ENCODE measurements at regions not wholly inside any gene's neighbourhood (a gene's known extent, or its start where the extent isn't known, plus 50 kb on each side); places are given as distances from the start of the nearest gene placed in this dataset.

DNA sequence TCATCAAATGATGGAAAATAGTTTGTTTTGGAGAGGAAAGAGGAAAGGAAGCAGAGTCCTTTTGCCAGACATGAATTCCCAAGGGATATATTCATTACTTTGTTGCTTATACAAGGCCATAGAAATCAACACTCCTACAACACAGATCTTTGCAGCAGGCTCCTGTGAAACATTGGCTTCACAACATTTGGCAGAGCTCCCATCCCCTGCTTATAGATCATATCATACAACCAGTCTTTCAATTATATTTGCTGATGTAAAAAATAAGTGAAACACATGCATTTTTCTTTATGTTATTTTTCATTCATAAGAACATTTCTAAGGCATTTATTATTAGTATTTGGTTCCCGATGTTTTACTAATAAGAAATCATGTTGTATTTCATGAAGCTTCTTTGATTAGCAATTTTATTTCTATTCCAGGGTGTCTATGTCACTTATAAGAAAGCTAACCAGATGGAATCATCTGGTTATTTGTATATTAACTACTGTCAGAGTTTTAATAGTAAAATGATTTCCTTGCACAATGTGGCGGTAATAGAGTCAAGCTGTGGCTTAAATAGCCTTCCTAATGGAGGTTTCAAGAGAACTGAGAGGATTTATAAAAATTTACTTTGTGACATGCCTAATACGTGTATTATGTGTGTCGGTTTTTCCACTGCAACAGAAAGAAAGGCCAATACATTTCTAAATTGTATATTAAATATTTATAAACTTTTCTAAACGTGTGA lies 470.3 kb upstream of the NCAM2 start:
- TF ChIP-seq, protein P1, sequence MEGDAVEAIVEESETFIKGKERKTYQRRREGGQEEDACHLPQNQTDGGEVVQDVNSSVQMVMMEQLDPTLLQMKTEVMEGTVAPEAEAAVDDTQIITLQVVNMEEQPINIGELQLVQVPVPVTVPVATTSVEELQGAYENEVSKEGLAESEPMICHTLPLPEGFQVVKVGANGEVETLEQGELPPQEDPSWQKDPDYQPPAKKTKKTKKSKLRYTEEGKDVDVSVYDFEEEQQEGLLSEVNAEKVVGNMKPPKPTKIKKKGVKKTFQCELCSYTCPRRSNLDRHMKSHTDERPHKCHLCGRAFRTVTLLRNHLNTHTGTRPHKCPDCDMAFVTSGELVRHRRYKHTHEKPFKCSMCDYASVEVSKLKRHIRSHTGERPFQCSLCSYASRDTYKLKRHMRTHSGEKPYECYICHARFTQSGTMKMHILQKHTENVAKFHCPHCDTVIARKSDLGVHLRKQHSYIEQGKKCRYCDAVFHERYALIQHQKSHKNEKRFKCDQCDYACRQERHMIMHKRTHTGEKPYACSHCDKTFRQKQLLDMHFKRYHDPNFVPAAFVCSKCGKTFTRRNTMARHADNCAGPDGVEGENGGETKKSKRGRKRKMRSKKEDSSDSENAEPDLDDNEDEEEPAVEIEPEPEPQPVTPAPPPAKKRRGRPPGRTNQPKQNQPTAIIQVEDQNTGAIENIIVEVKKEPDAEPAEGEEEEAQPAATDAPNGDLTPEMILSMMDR (IDR thresholded peaks at IDR 0.05) = no peak
- TF ChIP-seq EP300 (IDR thresholded peaks at IDR 0.05) (no peak), POLR2A (IDR thresholded peaks at IDR 0.05) (no peak), POLR2AphosphoS5 (IDR thresholded peaks at IDR 0.05) (no peak)
